Neuronal stem cell (in vitro differentiated cells): ENCODE measurements at regions not wholly inside any gene's neighbourhood (a gene's known extent, or its start where the extent isn't known, plus 50 kb on each side); places are given as distances from the start of the nearest gene placed in this dataset.

Source experiments
- DNase-seq: peaks from one replicate; pipeline ENCODE4 v3.0.0-alpha.2; 2013; ENCODE audit warnings: low spot score
- H2AFZ ChIP-seq: one replicate; pipeline ENCODE4 v1.6.1; 2013; ENCODE audit warnings: mild to moderate bottlenecking, low read length, inconsistent platforms
- H2AK5ac ChIP-seq: 2 replicates; pipeline ENCODE4 v1.6.1; 2013; ENCODE audit warnings: low read depth, mild to moderate bottlenecking, inconsistent platforms, low read length, moderate library complexity, mixed read lengths
- H2BK120ac ChIP-seq: 2 replicates; pipeline ENCODE4 v1.6.1; 2013; ENCODE audit warnings: low read depth, mild to moderate bottlenecking, inconsistent platforms, low read length, moderate library complexity, mixed read lengths
- H2BK12ac ChIP-seq: one replicate; pipeline ENCODE4 v1.6.1; 2013; ENCODE audit warnings: low read length, inconsistent platforms
- H2BK15ac ChIP-seq: 2 replicates; pipeline ENCODE4 v1.6.1; 2013; ENCODE audit warnings: mild to moderate bottlenecking, low read length, inconsistent platforms, mixed read lengths
- H2BK5ac ChIP-seq: one replicate; pipeline ENCODE4 v1.6.1; 2013; ENCODE audit warnings: inconsistent platforms, mild to moderate bottlenecking, low read length, moderate library complexity
- H3K14ac ChIP-seq: one replicate; pipeline ENCODE4 v1.6.1; 2013; ENCODE audit warnings: low read length, inconsistent platforms
- H3K18ac ChIP-seq: 2 replicates; pipeline ENCODE4 v1.6.1; 2013; ENCODE audit warnings: low read length, inconsistent platforms
- H3K23ac ChIP-seq: 2 replicates; pipeline ENCODE4 v1.6.1; 2013; ENCODE audit warnings: low read depth, mild to moderate bottlenecking, mixed read lengths, low read length, inconsistent platforms; ENCODE audit not compliant: poor library complexity
- H3K27ac ChIP-seq: replicated peaks from 3 replicates; pipeline ENCODE4 v1.5.1; 2013; ENCODE audit warnings: low read length, inconsistent platforms
- H3K27me3 ChIP-seq, 3 experiments: 2 replicates each; pipeline ENCODE4 v1.6.1; 2013; ENCODE audit warnings: low read length in 3 of 3, mild to moderate bottlenecking in 2 of 3, inconsistent platforms in 1 of 3, low read depth in 1 of 3, mixed read lengths in 1 of 3, moderate library complexity in 1 of 3; ENCODE audit not compliant: control insufficient read depth in 3 of 3, insufficient read depth in 3 of 3
- H3K36me3 ChIP-seq, 2 donors: replicated peaks in 1 of 2; 2 replicates each; pipeline ENCODE4 v1.6.1; 2013; ENCODE audit warnings: low read length in 2 of 2; ENCODE audit not compliant: control insufficient read depth in 2 of 2, insufficient read depth in 2 of 2
- H3K4ac ChIP-seq: 2 replicates; pipeline ENCODE4 v1.6.1; 2013; ENCODE audit warnings: inconsistent platforms, mild to moderate bottlenecking, low read length, moderate library complexity
- H3K4me1 ChIP-seq, 2 donors: 1 replicate in 1 of 2; 2 replicates in 1 of 2; pipeline ENCODE4 v1.6.1; 2013; ENCODE audit warnings: low read length in 2 of 2, low read depth in 1 of 2; ENCODE audit not compliant: control insufficient read depth in 2 of 2, insufficient read depth in 1 of 2
- H3K4me2 ChIP-seq: one replicate; pipeline ENCODE4 v1.6.1; 2013; ENCODE audit warnings: mild to moderate bottlenecking, low read length, inconsistent platforms; ENCODE audit not compliant: insufficient read depth, poor library complexity, severe bottlenecking
- H3K4me3 ChIP-seq, 2 donors: 2 replicates each; pipeline ENCODE4 v1.5.1; 2013; ENCODE audit warnings: low read length in 2 of 2, mild to moderate bottlenecking in 2 of 2, inconsistent platforms in 1 of 2, moderate library complexity in 1 of 2
- H3K79me1 ChIP-seq: one replicate; pipeline ENCODE4 v1.6.1; 2013; ENCODE audit warnings: low read depth, mild to moderate bottlenecking, inconsistent platforms, low read length, moderate library complexity
- H3K9ac ChIP-seq: one replicate; pipeline ENCODE4 v1.6.1; 2013; ENCODE audit warnings: mild to moderate bottlenecking, low read depth, low read length, inconsistent platforms; ENCODE audit not compliant: poor library complexity
- H3K9me3 ChIP-seq, 2 donors: replicated peaks in 1 of 2; 2 replicates each; pipeline versions ENCODE3 to v1.6.1; 2013; ENCODE audit warnings: low read length in 2 of 2, mild to moderate bottlenecking in 2 of 2, inconsistent platforms in 1 of 2, low read depth in 1 of 2, mixed read lengths in 1 of 2, moderate library complexity in 1 of 2; ENCODE audit not compliant: control insufficient read depth in 2 of 2, insufficient read depth in 1 of 2
- H4K8ac ChIP-seq: one replicate; pipeline ENCODE4 v1.6.1; 2013; ENCODE audit warnings: low read depth, mild to moderate bottlenecking, inconsistent platforms, low read length, moderate library complexity
- H4K91ac ChIP-seq: one replicate; pipeline ENCODE4 v1.6.1; 2013; ENCODE audit warnings: low read length, low read depth, mild to moderate bottlenecking, inconsistent platforms; ENCODE audit not compliant: poor library complexity
- WGBS, 2 donors: extraction: QIAGEN DNeasy Blood & Tissue Kit; methylation state at CpG; one replicate each; pipeline ENCODE4 v1.1.7; 2013; ENCODE audit warnings: missing lambda C conversion rate in 2 of 2, mixed read lengths in 1 of 2; ENCODE audit not compliant: insufficient read length in 2 of 2, insufficient replicate concordance in 1 of 2; ENCODE audit errors: extremely low coverage in 2 of 2; 5-methylcytosine and 5-hydroxymethylcytosine counted together

- no peak overlapping the region for H3K4ac ChIP-seq
- H3K36me3 ChIP-seq: no peaks in the 10 kb centered on the region
- no peak overlapping the region for H3K9ac ChIP-seq
- H2BK12ac ChIP-seq: no peak overlapping the region
- no peak overlapping the region for H3K4me3 ChIP-seq
- H3K4me2 ChIP-seq: no peak overlapping the region
- H2AK5ac ChIP-seq: no peak overlapping the region
- H4K91ac ChIP-seq: no peak overlapping the region
- H4K8ac ChIP-seq: no peak overlapping the region
- no peak for DNase-seq
- WGBS, 2 donors: no CpG with 5 or more reads among the region's 14 CpGs
- H3K18ac ChIP-seq: no peak overlapping the region
- H2BK15ac ChIP-seq: no peak overlapping the region
- no peaks in the 10 kb centered on the region for H3K79me1 ChIP-seq
- no peak overlapping the region for H3K14ac ChIP-seq
- H2BK5ac ChIP-seq: no peak overlapping the region
- H2AFZ ChIP-seq: no peak overlapping the region
- peaks cover 0 to 69% of the 10 kb centered on the region in 2 donors for H3K9me3 ChIP-seq
- H2BK120ac ChIP-seq: no peak overlapping the region
- H3K23ac ChIP-seq: no peak overlapping the region
- H3K4me1 ChIP-seq: no peaks in the 10 kb centered on the region
- H3K27ac ChIP-seq: no peak overlapping the region
- no peaks in the 10 kb centered on the region for H3K27me3 ChIP-seq
Observed at GRCh38 chr12:34334538-34334937, 312.2 kb downstream of the ALG10 start.

- WGBS, 2 donors: no CpG with 5 or more reads among the region's 47 CpGs
- Histone ChIP-seq H3K4me1 (no peaks in the 10 kb centered on the region), H3K9ac (no peak overlapping the region), H3K27ac (no peak overlapping the region), H3K4ac (no peak overlapping the region), H3K4me3 (no peak overlapping the region), H3K9me3 (peaks cover 0 to 68% of the 10 kb centered on the region in 2 donors), H3K14ac (no peak overlapping the region), H2BK120ac (no peak overlapping the region), H3K23ac (no peak overlapping the region), H2BK5ac (no peak overlapping the region), H2AFZ (no peak overlapping the region), H4K8ac (no peak overlapping the region), H2BK15ac (no peak overlapping the region), H3K79me1 (no peaks in the 10 kb centered on the region), H3K36me3 (no peaks in the 10 kb centered on the region), H3K27me3 (no peaks in the 10 kb centered on the region), H2BK12ac (no peak overlapping the region), H4K91ac (no peak overlapping the region), H3K4me2 (no peak overlapping the region), H3K18ac (no peak overlapping the region), H2AK5ac (no peak overlapping the region)
- DNase-seq: no peak
Observed at GRCh38 chr12:34334953-34335743, 312.9 kb downstream of the ALG10 start.

GRCh38 chr12:34335819-34336262 is 313.5 kb downstream of the ALG10 start:
- Histone ChIP-seq H3K79me1 (no peaks in the 10 kb centered on the region), H2AFZ (no peak overlapping the region), H3K4me2 (no peak overlapping the region), H3K18ac (no peak overlapping the region), H2AK5ac (no peak overlapping the region), H3K4me3 (no peak overlapping the region), H3K9ac (no peak overlapping the region), H3K27ac (no peak overlapping the region), H3K36me3 (no peaks in the 10 kb centered on the region), H3K23ac (no peak overlapping the region), H3K9me3 (peaks cover 0 to 65% of the 10 kb centered on the region in 2 donors), H3K14ac (no peak overlapping the region), H3K4ac (no peak overlapping the region), H3K4me1 (no peaks in the 10 kb centered on the region), H2BK12ac (no peak overlapping the region), H3K27me3 (no peaks in the 10 kb centered on the region), H2BK120ac (no peak overlapping the region), H2BK15ac (no peak overlapping the region), H4K8ac (no peak overlapping the region), H4K91ac (no peak overlapping the region), H2BK5ac (no peak overlapping the region)
- WGBS, 2 donors: no CpG with 5 or more reads among the region's 25 CpGs
- no peak for DNase-seq

GRCh38 chr12:34336619-34337465 is 314.5 kb downstream of the ALG10 start:
- Histone ChIP-seq H3K4me3 (no peak overlapping the region), H2BK12ac (no peak overlapping the region), H4K91ac (no peak overlapping the region), H3K4ac (no peak overlapping the region), H3K23ac (no peak overlapping the region), H3K18ac (no peak overlapping the region), H3K4me1 (no peaks in the 10 kb centered on the region), H3K4me2 (no peak overlapping the region), H2BK120ac (no peak overlapping the region), H2BK15ac (no peak overlapping the region), H3K9me3 (peaks cover 0 to 57% of the 10 kb centered on the region in 2 donors), H3K79me1 (no peaks in the 10 kb centered on the region), H3K14ac (no peak overlapping the region), H3K27ac (no peak overlapping the region), H4K8ac (no peak overlapping the region), H2BK5ac (no peak overlapping the region), H3K36me3 (no peaks in the 10 kb centered on the region), H2AK5ac (no peak overlapping the region), H2AFZ (no peak overlapping the region), H3K27me3 (no peaks in the 10 kb centered on the region), H3K9ac (no peak overlapping the region)
- DNase-seq: no peak
- no CpG with 5 or more reads among the region's 53 CpGs for WGBS, 2 donors
